ENCODE measurements at regions not wholly inside any gene's neighbourhood (a gene's known extent, or its start where the extent isn't known, plus 50 kb on each side); places are given as distances from the start of the nearest gene placed in this dataset.

GRCh38 chr3:156760333-156760732 lies 65.8 kb upstream of the LEKR1 start:
- H3K4me3 ChIP-seq (ENCODE audit: low read length), result no peak overlapping the region
- DNase-seq (ENCODE audit: low read depth), result no peak
- no peak for TF ChIP-seq CTCF (conservative IDR thresholded peaks at IDR 0.05; ENCODE audit: low read length)

GRCh38 chr3:156761007-156761406 lies 65.1 kb upstream of the LEKR1 start:
- DNase-seq (ENCODE audit: low read depth), result no peak
- no peak for TF ChIP-seq CTCF (conservative IDR thresholded peaks at IDR 0.05; ENCODE audit: low read length)
- no peak overlapping the region for H3K4me3 ChIP-seq (ENCODE audit: low read length)

- H3K4me3 ChIP-seq (ENCODE audit: low read length), result no peak overlapping the region
- TF ChIP-seq CTCF (conservative IDR thresholded peaks at IDR 0.05; ENCODE audit: low read length), result peak; percentile 12; the same call in 1 of the 2 replicates
- peak; percentile 50 for DNase-seq (ENCODE audit: low read depth)
Measured at GRCh38 chr3:156761713-156762451, 64.3 kb upstream of the LEKR1 start.

GRCh38 chr3:156762631-156763185 lies 63.4 kb upstream of the LEKR1 start:
- TF ChIP-seq CTCF (conservative IDR thresholded peaks at IDR 0.05; ENCODE audit: low read length), result no peak
- peak; percentile 97 for DNase-seq (ENCODE audit: low read depth)
- no peak overlapping the region for H3K4me3 ChIP-seq (ENCODE audit: low read length)

GRCh38 chr3:156763386-156763785 lies 62.8 kb upstream of the LEKR1 start:
- no peak for TF ChIP-seq CTCF (conservative IDR thresholded peaks at IDR 0.05; ENCODE audit: low read length)
- DNase-seq (ENCODE audit: low read depth), result no peak
- no peak overlapping the region for H3K4me3 ChIP-seq (ENCODE audit: low read length)

GRCh38 chr3:156763931-156764720 lies 62.0 kb upstream of the LEKR1 start:
- no peak for TF ChIP-seq CTCF (conservative IDR thresholded peaks at IDR 0.05; ENCODE audit: low read length)
- H3K4me3 ChIP-seq (ENCODE audit: low read length), result no peak overlapping the region
- peak; percentile 56 for DNase-seq (ENCODE audit: low read depth)
